CD14-positive monocyte (primary cell): ENCODE measurements at regions not wholly inside any gene's neighbourhood (a gene's known extent, or its start where the extent isn't known, plus 50 kb on each side); places are given as distances from the start of the nearest gene placed in this dataset.

Experiments used
- DNase-seq, 3 donors: peaks; one replicate each; pipeline ENCODE4 v3.0.0-alpha.2; 2011 to 2022
- H2AFZ ChIP-seq: 2 replicates; pipeline ENCODE4 v1.6.0; 2012; ENCODE audit warnings: mild to moderate bottlenecking, low read depth, low read length, inconsistent platforms; ENCODE audit not compliant: insufficient read depth, poor library complexity, severe bottlenecking
- H3K27ac ChIP-seq, 2 donors: 1 replicate in 1 of 2; 2 replicates in 1 of 2; pipeline ENCODE4 v1.5.1; 2012 to 2013; ENCODE audit warnings: low read length in 2 of 2, control low read depth in 1 of 2, inconsistent platforms in 1 of 2, low read depth in 1 of 2, mild to moderate bottlenecking in 1 of 2
- H3K27me3 ChIP-seq, 2 donors: one replicate each; pipeline versions ENCODE4 v1.6.0 to v1.6.1; 2011 to 2013; ENCODE audit warnings: low read length in 2 of 2; ENCODE audit not compliant: control insufficient read depth in 2 of 2, insufficient read depth in 2 of 2
- H3K36me3 ChIP-seq, 2 donors: replicated peaks in 1 of 2; 1 replicate in 1 of 2; 2 replicates in 1 of 2; pipeline versions ENCODE4 v1.5.1 to v1.6.1; 2012 to 2013; ENCODE audit warnings: low read length in 2 of 2, control low read depth in 1 of 2, inconsistent platforms in 1 of 2, mild to moderate bottlenecking in 1 of 2; ENCODE audit not compliant: insufficient read depth in 2 of 2, control insufficient read depth in 1 of 2
- H3K4me1 ChIP-seq, 2 donors: 1 replicate in 1 of 2; 2 replicates in 1 of 2; pipeline versions ENCODE4 v1.5.1 to v1.6.1; 2012 to 2013; ENCODE audit warnings: low read length in 2 of 2, control low read depth in 1 of 2, inconsistent platforms in 1 of 2, mild to moderate bottlenecking in 1 of 2, moderate library complexity in 1 of 2; ENCODE audit not compliant: insufficient read depth in 2 of 2, control insufficient read depth in 1 of 2
- H3K4me2 ChIP-seq: replicated peaks from 2 replicates; pipeline ENCODE3; 2012; ENCODE audit warnings: low read length, moderate library complexity, mild to moderate bottlenecking; ENCODE audit not compliant: poor library complexity, severe bottlenecking; ENCODE audit errors: extremely low read depth
- H3K4me3 ChIP-seq, 3 experiments: fragments of 200-600 bp in 1 of 3; sonication (generic) in 1 of 3; replicated peaks in 1 of 3; 1 replicate in 2 of 3; 2 replicates in 1 of 3; pipeline ENCODE4 v1.5.1; 2011 to 2013; ENCODE audit warnings: low read length in 3 of 3, mild to moderate bottlenecking in 3 of 3, control low read depth in 2 of 3, low read depth in 2 of 3, inconsistent platforms in 1 of 3, moderate library complexity in 1 of 3
- H3K79me2 ChIP-seq: 2 replicates; pipeline ENCODE4 v1.6.0; 2012; ENCODE audit warnings: mild to moderate bottlenecking, control low read depth, inconsistent platforms, low read length, moderate library complexity; ENCODE audit not compliant: insufficient read depth
- H3K9ac ChIP-seq: 2 replicates; pipeline ENCODE4 v1.6.0; 2017; ENCODE audit warnings: low read length, mild to moderate bottlenecking; ENCODE audit not compliant: insufficient read depth, poor library complexity, severe bottlenecking
- H3K9me3 ChIP-seq, 2 donors: replicated peaks in 1 of 2; 1 replicate in 1 of 2; 2 replicates in 1 of 2; pipeline versions ENCODE4 v1.5.1 to v1.6.1; 2012 to 2013; ENCODE audit warnings: low read length in 2 of 2, control low read depth in 1 of 2; ENCODE audit not compliant: control insufficient read depth in 1 of 2, insufficient read depth in 1 of 2
- H4K20me1 ChIP-seq: 2 replicates; pipeline ENCODE4 v1.6.0; 2012; ENCODE audit warnings: mild to moderate bottlenecking, low read length, control low read depth, moderate library complexity; ENCODE audit not compliant: insufficient read depth
- H3K27ac Mint-ChIP-seq, 7 donors: one replicate each; pipeline ENCODE4 v1.8.0; 2020; ENCODE audit warnings: mild to moderate bottlenecking in 7 of 7, mixed read lengths in 7 of 7, moderate library complexity in 6 of 7, inconsistent platforms in 2 of 7
- H3K27me3 Mint-ChIP-seq, 3 donors: one replicate each; pipeline ENCODE4 v1.8.0; 2021 to 2022; ENCODE audit warnings: low read depth in 3 of 3, mild to moderate bottlenecking in 3 of 3, mixed read lengths in 3 of 3, moderate library complexity in 3 of 3, inconsistent platforms in 1 of 3
- H3K36me3 Mint-ChIP-seq, 2 donors: one replicate each; pipeline ENCODE4 v1.8.0; 2020; ENCODE audit warnings: mixed read lengths in 2 of 2, inconsistent platforms in 1 of 2, mild to moderate bottlenecking in 1 of 2
- H3K4me1 Mint-ChIP-seq: one replicate; pipeline ENCODE4 v1.8.0; 2020; ENCODE audit warnings: mild to moderate bottlenecking, mixed read lengths
- H3K4me3 Mint-ChIP-seq, 2 donors: one replicate each; pipeline ENCODE4 v1.8.0; 2020; ENCODE audit warnings: mild to moderate bottlenecking in 2 of 2, mixed read lengths in 2 of 2, moderate library complexity in 1 of 2
- H3K9me3 Mint-ChIP-seq, 7 donors: one replicate each; pipeline ENCODE4 v1.8.0; 2020 to 2022; ENCODE audit warnings: mixed read lengths in 7 of 7, mild to moderate bottlenecking in 6 of 7, moderate library complexity in 6 of 7, inconsistent platforms in 2 of 7
- CTCF ChIP-seq: fragments of 200-600 bp; IDR thresholded peaks from one replicate; pipeline ENCODE4 v1.8.0; 2022; ENCODE audit warnings: antibody characterized with exemption, mild to moderate bottlenecking
- WGBS: methylation state at CpG from one replicate; pipeline ENCODE4 v1.1.5; 2013; ENCODE audit warnings: missing lambda C conversion rate; ENCODE audit not compliant: insufficient coverage; 5-methylcytosine and 5-hydroxymethylcytosine counted together
- intact Hi-C, 2 donors: fragments of 100-400 bp; cut with micrococcal nuclease; formaldehyde crosslinking; loops; one replicate each; pipeline versions ENCODE4 v1.15.0 to v1.15.1; 2023

GRCh38 chr15:97708252-97708651, 252.3 kb upstream of the ARRDC4 start:
- no CpG with 5 or more reads among the region's 3 CpGs for WGBS
- TF ChIP-seq CTCF, result no peak
- H3K27me3 Mint-ChIP-seq, result peaks cover 0 to 5% (median 0%) of the 10 kb centered on the region in 3 donors
- intact Hi-C loops, result no loop called here
- no peak overlapping the region for H3K4me3 Mint-ChIP-seq
- no peaks in the 10 kb centered on the region for H3K4me1 Mint-ChIP-seq
- Histone ChIP-seq H3K4me1 (no peaks in the 10 kb centered on the region), H3K27ac (no peak overlapping the region), H3K9ac (no peak overlapping the region), H3K4me2 (no peak overlapping the region), H3K4me3 (no peak overlapping the region), H4K20me1 (no peaks in the 10 kb centered on the region), H3K9me3 (no peaks in the 10 kb centered on the region), H3K36me3 (no peaks in the 10 kb centered on the region), H3K27me3 (no peaks in the 10 kb centered on the region), H3K79me2 (no peaks in the 10 kb centered on the region), H2AFZ (no peak overlapping the region)
- no peak overlapping the region for H3K27ac Mint-ChIP-seq
- H3K9me3 Mint-ChIP-seq, result peaks cover 0 to 8% (median 2%) of the 10 kb centered on the region in 7 donors
- no peak for DNase-seq
- H3K36me3 Mint-ChIP-seq, result no peaks in the 10 kb centered on the region

- H3K9ac ChIP-seq, result no peak overlapping the region
- no peak overlapping the region for H3K4me3 Mint-ChIP-seq
- H3K27ac ChIP-seq, result no peak overlapping the region
- no peaks in the 10 kb centered on the region for H4K20me1 ChIP-seq
- TF ChIP-seq CTCF, result no peak
- H3K4me1 ChIP-seq, result no peaks in the 10 kb centered on the region
- DNase-seq, result no peak
- no peak overlapping the region for H3K4me3 ChIP-seq
- H3K27ac Mint-ChIP-seq, result no peak overlapping the region
- H3K4me2 ChIP-seq, result no peak overlapping the region
- no peak overlapping the region for H2AFZ ChIP-seq
- WGBS, result 12% methylated on average over 4 of the region's 5 CpGs
- no peaks in the 10 kb centered on the region for H3K9me3 ChIP-seq
- H3K79me2 ChIP-seq, result no peaks in the 10 kb centered on the region
- peaks cover 0 to 4% (median 0%) of the 10 kb centered on the region in 3 donors for H3K27me3 Mint-ChIP-seq
- H3K27me3 ChIP-seq, result no peaks in the 10 kb centered on the region
- no peaks in the 10 kb centered on the region for H3K36me3 ChIP-seq
- H3K4me1 Mint-ChIP-seq, result no peaks in the 10 kb centered on the region
- no peaks in the 10 kb centered on the region for H3K36me3 Mint-ChIP-seq
- peaks cover 0 to 5% (median 0%) of the 10 kb centered on the region in 7 donors for H3K9me3 Mint-ChIP-seq
- intact Hi-C loops, result no loop called here
These were observed 248.0 kb upstream of the ARRDC4 start for GRCh38 chr15:97712530-97712929.
